Ovary (tissue), 3 donors: ENCODE measurements at regions not wholly inside any gene's neighbourhood (a gene's known extent, or its start where the extent isn't known, plus 50 kb on each side); places are given as distances from the start of the nearest gene placed in this dataset.

Source experiments
- EP300 ChIP-seq: sonication (generic); formaldehyde crosslinking; IDR thresholded peaks from one replicate; pipeline ENCODE4 v1.6.1; 2017; ENCODE audit warnings: antibody characterized with exemption
- TF ChIP-seq, protein P1 (sequence below), 3 donors: fragments of 450-650 bp in 2 of 3; fragments of 200-600 bp in 1 of 3; IDR thresholded peaks; one replicate each; pipeline versions ENCODE4 v1.5.1 to v1.8.0; 2016 to 2022; ENCODE audit warnings: antibody characterized with exemption in 3 of 3, mild to moderate bottlenecking in 1 of 3
- donor health status: DM: no; HTN: no; CAD: no.

DNA sequence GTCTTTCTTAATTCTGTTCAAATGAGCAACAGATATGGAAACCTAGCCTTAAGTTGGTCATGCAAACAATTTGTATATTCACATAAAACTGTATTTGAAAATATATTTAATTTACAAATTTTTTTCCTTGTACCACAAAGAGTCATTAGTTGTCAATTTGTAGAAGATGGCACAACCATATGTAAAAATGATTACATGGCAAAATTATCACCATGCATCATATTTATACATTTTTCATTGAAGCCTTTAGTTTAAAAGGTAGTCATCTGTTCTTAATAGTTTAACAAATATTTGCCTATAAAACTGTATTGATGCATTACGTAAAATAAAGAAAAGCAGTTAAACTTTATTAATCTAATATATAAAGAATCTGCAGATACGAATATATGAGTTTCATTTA, 1306.8 kb upstream of the ADGRB3 start:
- TF ChIP-seq EP300, result no peak
- TF ChIP-seq, protein P1, sequence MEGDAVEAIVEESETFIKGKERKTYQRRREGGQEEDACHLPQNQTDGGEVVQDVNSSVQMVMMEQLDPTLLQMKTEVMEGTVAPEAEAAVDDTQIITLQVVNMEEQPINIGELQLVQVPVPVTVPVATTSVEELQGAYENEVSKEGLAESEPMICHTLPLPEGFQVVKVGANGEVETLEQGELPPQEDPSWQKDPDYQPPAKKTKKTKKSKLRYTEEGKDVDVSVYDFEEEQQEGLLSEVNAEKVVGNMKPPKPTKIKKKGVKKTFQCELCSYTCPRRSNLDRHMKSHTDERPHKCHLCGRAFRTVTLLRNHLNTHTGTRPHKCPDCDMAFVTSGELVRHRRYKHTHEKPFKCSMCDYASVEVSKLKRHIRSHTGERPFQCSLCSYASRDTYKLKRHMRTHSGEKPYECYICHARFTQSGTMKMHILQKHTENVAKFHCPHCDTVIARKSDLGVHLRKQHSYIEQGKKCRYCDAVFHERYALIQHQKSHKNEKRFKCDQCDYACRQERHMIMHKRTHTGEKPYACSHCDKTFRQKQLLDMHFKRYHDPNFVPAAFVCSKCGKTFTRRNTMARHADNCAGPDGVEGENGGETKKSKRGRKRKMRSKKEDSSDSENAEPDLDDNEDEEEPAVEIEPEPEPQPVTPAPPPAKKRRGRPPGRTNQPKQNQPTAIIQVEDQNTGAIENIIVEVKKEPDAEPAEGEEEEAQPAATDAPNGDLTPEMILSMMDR (IDR thresholded peaks at IDR 0.05), result no peak
